ENCODE measurements at regions not wholly inside any gene's neighbourhood (a gene's known extent, or its start where the extent isn't known, plus 50 kb on each side); places are given as distances from the start of the nearest gene placed in this dataset.
A peak's percentile ranks its signal among the peaks of the same experiment; 100 is the strongest.

GRCh38 chr2:38496927-38497669, 105.6 kb downstream of the HNRNPLL start (continued):
- no peak for TF ChIP-seq ZNF770 (CRISPR knock-in tag; IDR thresholded peaks at IDR 0.05)
- no peak for TF ChIP-seq TFE3 (CRISPR knock-in tag; IDR thresholded peaks at IDR 0.05)
- no peak for TF ChIP-seq ZNF670 (CRISPR knock-in tag; IDR thresholded peaks at IDR 0.05; ENCODE audit: borderline replicate concordance)
- no peak; the same call in 1 of the 2 replicates for TF ChIP-seq GFI1 (CRISPR knock-in tag; IDR thresholded peaks at IDR 0.05; ENCODE audit: borderline replicate concordance)
- no peak for TF ChIP-seq UBTF (CRISPR knock-in tag; IDR thresholded peaks at IDR 0.05)
- TF ChIP-seq POLR2AphosphoS5 (IDR thresholded peaks at IDR 0.05; ENCODE audit: low read depth, low read length), result 0 out of 2 replicates have a peak, but pooled peaks have one; percentile 31
- no peak for TF ChIP-seq CCAR2 (optimal IDR thresholded peaks at IDR 0.05; ENCODE audit: low read depth, low read length)
- TF ChIP-seq TBP (CRISPR knock-in tag; IDR thresholded peaks at IDR 0.05), result no peak
- TF ChIP-seq RNF2 (conservative IDR thresholded peaks at IDR 0.05; ENCODE audit: low read depth), result no peak
- TF ChIP-seq ZNF616 (CRISPR knock-in tag; IDR thresholded peaks at IDR 0.05; ENCODE audit: low read depth), result no peak
- TF ChIP-seq, protein P1, sequence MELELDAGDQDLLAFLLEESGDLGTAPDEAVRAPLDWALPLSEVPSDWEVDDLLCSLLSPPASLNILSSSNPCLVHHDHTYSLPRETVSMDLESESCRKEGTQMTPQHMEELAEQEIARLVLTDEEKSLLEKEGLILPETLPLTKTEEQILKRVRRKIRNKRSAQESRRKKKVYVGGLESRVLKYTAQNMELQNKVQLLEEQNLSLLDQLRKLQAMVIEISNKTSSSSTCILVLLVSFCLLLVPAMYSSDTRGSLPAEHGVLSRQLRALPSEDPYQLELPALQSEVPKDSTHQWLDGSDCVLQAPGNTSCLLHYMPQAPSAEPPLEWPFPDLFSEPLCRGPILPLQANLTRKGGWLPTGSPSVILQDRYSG (CRISPR knock-in tag; IDR thresholded peaks at IDR 0.05), result no peak
- TF ChIP-seq SNRNP70 (IDR thresholded peaks at IDR 0.05; ENCODE audit: low read depth, low read length), result no peak
- TF ChIP-seq, protein P2, sequence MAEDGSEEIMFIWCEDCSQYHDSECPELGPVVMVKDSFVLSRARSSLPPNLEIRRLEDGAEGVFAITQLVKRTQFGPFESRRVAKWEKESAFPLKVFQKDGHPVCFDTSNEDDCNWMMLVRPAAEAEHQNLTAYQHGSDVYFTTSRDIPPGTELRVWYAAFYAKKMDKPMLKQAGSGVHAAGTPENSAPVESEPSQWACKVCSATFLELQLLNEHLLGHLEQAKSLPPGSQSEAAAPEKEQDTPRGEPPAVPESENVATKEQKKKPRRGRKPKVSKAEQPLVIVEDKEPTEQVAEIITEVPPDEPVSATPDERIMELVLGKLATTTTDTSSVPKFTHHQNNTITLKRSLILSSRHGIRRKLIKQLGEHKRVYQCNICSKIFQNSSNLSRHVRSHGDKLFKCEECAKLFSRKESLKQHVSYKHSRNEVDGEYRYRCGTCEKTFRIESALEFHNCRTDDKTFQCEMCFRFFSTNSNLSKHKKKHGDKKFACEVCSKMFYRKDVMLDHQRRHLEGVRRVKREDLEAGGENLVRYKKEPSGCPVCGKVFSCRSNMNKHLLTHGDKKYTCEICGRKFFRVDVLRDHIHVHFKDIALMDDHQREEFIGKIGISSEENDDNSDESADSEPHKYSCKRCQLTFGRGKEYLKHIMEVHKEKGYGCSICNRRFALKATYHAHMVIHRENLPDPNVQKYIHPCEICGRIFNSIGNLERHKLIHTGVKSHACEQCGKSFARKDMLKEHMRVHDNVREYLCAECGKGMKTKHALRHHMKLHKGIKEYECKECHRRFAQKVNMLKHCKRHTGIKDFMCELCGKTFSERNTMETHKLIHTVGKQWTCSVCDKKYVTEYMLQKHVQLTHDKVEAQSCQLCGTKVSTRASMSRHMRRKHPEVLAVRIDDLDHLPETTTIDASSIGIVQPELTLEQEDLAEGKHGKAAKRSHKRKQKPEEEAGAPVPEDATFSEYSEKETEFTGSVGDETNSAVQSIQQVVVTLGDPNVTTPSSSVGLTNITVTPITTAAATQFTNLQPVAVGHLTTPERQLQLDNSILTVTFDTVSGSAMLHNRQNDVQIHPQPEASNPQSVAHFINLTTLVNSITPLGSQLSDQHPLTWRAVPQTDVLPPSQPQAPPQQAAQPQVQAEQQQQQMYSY (CRISPR knock-in tag; IDR thresholded peaks at IDR 0.05), result no peak
- TF ChIP-seq ZNF605 (CRISPR knock-in tag; IDR thresholded peaks at IDR 0.05), result peak; percentile 53; the same call in 1 of the 2 replicates
- no peak for TF ChIP-seq ZNF180 (CRISPR knock-in tag; IDR thresholded peaks at IDR 0.05; ENCODE audit: borderline replicate concordance, low read depth)
- peak; percentile 77; the same call in 1 of the 2 replicates for TF ChIP-seq REPIN1 (CRISPR knock-in tag; IDR thresholded peaks at IDR 0.05; ENCODE audit: borderline replicate concordance, low read depth)
